H1 (cell line): ENCODE measurements at regions not wholly inside any gene's neighbourhood (a gene's known extent, or its start where the extent isn't known, plus 50 kb on each side); places are given as distances from the start of the nearest gene placed in this dataset.

Experiments
- CTCF ChIA-PET: fragments of 300-600 bp; sonication (Branson Sonifier 250); formaldehyde crosslinking; loops from one replicate; lab custom pipeline; 2021; ENCODE audit not compliant: partially characterized antibody; lab: Charles Lee
- POLR2A ChIA-PET: fragments of 300-600 bp; sonication (Branson Sonifier 250); formaldehyde crosslinking; loops from one replicate; lab custom pipeline; 2021; ENCODE audit warnings: inconsistent platforms; ENCODE audit not compliant: partially characterized antibody; lab: Charles Lee
- DNase-seq, 2 experiments: peaks; one replicate each; pipeline versions ENCODE4 v3.0.0 to v3.0.0-alpha.2; 2010 to 2022; ENCODE audit warnings: low spot score in 2 of 2, low read depth in 1 of 2, mixed read lengths in 1 of 2
- FAIRE-seq: peaks from 2 replicates; lab custom pipeline; 2011; peaks lifted over from hg19 to GRCh38; lab: Jason Lieb, UNC
- H2AFZ ChIP-seq: 2 replicates; pipeline ENCODE4 v1.8.1; 2012; ENCODE audit warnings: low read length, inconsistent platforms
- H2AK5ac ChIP-seq: 2 replicates; pipeline ENCODE4 v1.6.1; 2013; ENCODE audit warnings: low read depth, low read length
- H2BK120ac ChIP-seq: replicated peaks from 2 replicates; pipeline ENCODE3; 2013; ENCODE audit warnings: low read depth, low read length, inconsistent platforms
- H2BK12ac ChIP-seq: 2 replicates; pipeline ENCODE4 v1.6.1; 2013; ENCODE audit warnings: low read depth, low read length
- H2BK15ac ChIP-seq: 2 replicates; pipeline ENCODE4 v1.6.1; 2013; ENCODE audit warnings: low read length
- H2BK20ac ChIP-seq: 2 replicates; pipeline ENCODE4 v1.6.1; 2013; ENCODE audit warnings: low read length
- H2BK5ac ChIP-seq: 2 replicates; pipeline ENCODE4 v1.6.1; 2013; ENCODE audit warnings: low read depth, low read length
- H3K14ac ChIP-seq: 2 replicates; pipeline ENCODE4 v1.6.1; 2013; ENCODE audit warnings: inconsistent platforms; ENCODE audit not compliant: insufficient read length
- H3K18ac ChIP-seq: 2 replicates; pipeline ENCODE4 v1.6.1; 2013; ENCODE audit warnings: low read length; ENCODE audit errors: extremely low read depth
- H3K23ac ChIP-seq: 2 replicates; pipeline ENCODE4 v1.6.1; 2013; ENCODE audit warnings: inconsistent platforms; ENCODE audit not compliant: insufficient read length
- H3K23me2 ChIP-seq: 2 replicates; pipeline ENCODE4 v1.6.1; 2013; ENCODE audit warnings: low read depth, low read length
- H3K27ac ChIP-seq: 2 replicates; pipeline ENCODE4 v1.6.1; 2011; ENCODE audit warnings: low read depth, low read length, inconsistent platforms
- H3K27me3 ChIP-seq, 4 experiments: replicated peaks in 1 of 4; 1 replicate in 1 of 4; 2 replicates in 3 of 4; pipeline versions ENCODE4 v1.6.1 to v1.8.1; 2011 to 2013; ENCODE audit warnings: low read length in 3 of 4, mild to moderate bottlenecking in 3 of 4, inconsistent platforms in 2 of 4, mixed read lengths in 2 of 4, moderate library complexity in 1 of 4; ENCODE audit not compliant: control insufficient read depth in 3 of 4, insufficient read depth in 3 of 4; ENCODE audit errors: extremely low read depth in 1 of 4
- H3K36me3 ChIP-seq, 4 experiments: 2 replicates each; pipeline versions ENCODE4 v1.6.1 to v1.8.1; 2011 to 2013; ENCODE audit warnings: mild to moderate bottlenecking in 4 of 4, low read length in 3 of 4, moderate library complexity in 2 of 4, control low read depth in 1 of 4, inconsistent platforms in 1 of 4; ENCODE audit not compliant: insufficient read depth in 4 of 4, control insufficient read depth in 2 of 4
- H3K4ac ChIP-seq: replicated peaks from 2 replicates; pipeline ENCODE3; 2013; ENCODE audit warnings: low read length, low read depth, mixed read lengths, inconsistent platforms; ENCODE audit not compliant: insufficient read length
- H3K4me1 ChIP-seq, 4 experiments: replicated peaks in 1 of 4; 1 replicate in 1 of 4; 2 replicates in 3 of 4; pipeline versions ENCODE4 v1.6.1 to v1.8.1; 2011 to 2013; ENCODE audit warnings: low read length in 3 of 4, inconsistent platforms in 2 of 4, mixed read lengths in 1 of 4; ENCODE audit not compliant: insufficient read depth in 4 of 4, control insufficient read depth in 3 of 4
- H3K4me2 ChIP-seq, 2 experiments: 2 replicates each; pipeline versions ENCODE4 v1.6.1 to v1.8.1; 2011 to 2013; ENCODE audit warnings: low read depth in 2 of 2, low read length in 2 of 2, control low read depth in 1 of 2, inconsistent platforms in 1 of 2, mild to moderate bottlenecking in 1 of 2; ENCODE audit not compliant: insufficient read depth in 1 of 2
- H3K4me3 ChIP-seq, 4 experiments: fragments of 200-600, 300-600 bp in 1 of 4; sonication (generic), shearing (Covaris generic), sonication (Bioruptor Twin) in 1 of 4; 2 replicates each; pipeline versions ENCODE4 v1.5.1 to v1.8.1; 2011 to 2016; ENCODE audit warnings: low read length in 4 of 4, low read depth in 3 of 4, control low read depth in 2 of 4, inconsistent platforms in 2 of 4, mild to moderate bottlenecking in 2 of 4, mixed read lengths in 1 of 4, moderate library complexity in 1 of 4; ENCODE audit not compliant: insufficient read depth in 2 of 4; ENCODE audit errors: extremely low read depth in 1 of 4
- H3K56ac ChIP-seq: replicated peaks from 2 replicates; pipeline ENCODE3; 2013; ENCODE audit warnings: low read depth, mild to moderate bottlenecking, mixed read lengths, low read length, inconsistent platforms; ENCODE audit not compliant: insufficient read length
- H3K79me1 ChIP-seq: 2 replicates; pipeline ENCODE4 v1.6.1; 2013; ENCODE audit warnings: low read depth, low read length, control low read depth
- H3K79me2 ChIP-seq, 2 experiments: 2 replicates each; pipeline versions ENCODE4 v1.6.1 to v1.8.1; 2012 to 2013; ENCODE audit warnings: low read length in 2 of 2, mild to moderate bottlenecking in 2 of 2, inconsistent platforms in 1 of 2; ENCODE audit not compliant: insufficient read depth in 2 of 2, control insufficient read depth in 1 of 2
- H3K9ac ChIP-seq, 4 experiments: replicated peaks in 1 of 4; 1 replicate in 1 of 4; 2 replicates in 3 of 4; pipeline versions ENCODE4 v1.6.1 to v1.8.1; 2011 to 2013; ENCODE audit warnings: low read depth in 3 of 4, low read length in 3 of 4, control low read depth in 2 of 4, mild to moderate bottlenecking in 2 of 4, moderate library complexity in 2 of 4, inconsistent platforms in 1 of 4; ENCODE audit errors: extremely low read depth in 1 of 4
- H3K9me3 ChIP-seq, 2 experiments: 2 replicates each; pipeline versions ENCODE4 v1.6.1 to v1.8.1; 2012 to 2013; ENCODE audit warnings: mild to moderate bottlenecking in 2 of 2, moderate library complexity in 2 of 2, control low read depth in 1 of 2, inconsistent platforms in 1 of 2, low read depth in 1 of 2, low read length in 1 of 2, mixed read lengths in 1 of 2; ENCODE audit not compliant: insufficient read depth in 2 of 2
- H4K20me1 ChIP-seq, 2 experiments: replicated peaks in 1 of 2; 2 replicates each; pipeline versions ENCODE3 to v1.8.1; 2011 to 2013; ENCODE audit warnings: inconsistent platforms in 2 of 2, low read length in 2 of 2, mild to moderate bottlenecking in 1 of 2; ENCODE audit not compliant: insufficient read depth in 2 of 2, control insufficient read depth in 1 of 2
- H4K5ac ChIP-seq: 2 replicates; pipeline ENCODE4 v1.6.1; 2013; ENCODE audit warnings: low read length, low read depth, mixed read lengths, inconsistent platforms; ENCODE audit not compliant: insufficient read length
- H4K8ac ChIP-seq: 2 replicates; pipeline ENCODE4 v1.8.0; 2013; ENCODE audit warnings: mild to moderate bottlenecking, moderate library complexity, low read length, inconsistent platforms; ENCODE audit not compliant: insufficient read depth; ENCODE audit errors: extremely low read depth
- H4K91ac ChIP-seq: replicated peaks from 2 replicates; pipeline ENCODE3; 2013; ENCODE audit warnings: low read length, mixed read lengths, inconsistent platforms; ENCODE audit not compliant: insufficient read length
- JUND ChIP-seq: IDR thresholded peaks from 2 replicates; pipeline ENCODE4 v1.6.1; 2011; ENCODE audit warnings: mild to moderate bottlenecking, improper control_type of control experiment, low read length
- WGBS, 2 experiments: shearing (Covaris generic) in 1 of 2; methylation state at CpG; one replicate each; pipeline versions ENCODE4 v1.1.6 to v1.1.7; 2013 to 2015; ENCODE audit warnings: low lambda C conversion rate in 2 of 2, mixed read lengths in 2 of 2, inconsistent platforms in 1 of 2, low coverage in 1 of 2, missing lambda C conversion rate in 1 of 2; ENCODE audit not compliant: insufficient replicate concordance in 2 of 2, insufficient coverage in 1 of 2, insufficient read length in 1 of 2; ENCODE audit errors: extremely low coverage in 1 of 2, missing lambda C conversion rate in 1 of 2; 5-methylcytosine and 5-hydroxymethylcytosine counted together

GRCh38 chr3:146823622-146824021, 218.5 kb upstream of the PLSCR5 start:
- CTCF ChIA-PET, result no interaction called here
- no peak for TF ChIP-seq JUND

More at GRCh38 chr3:146823622-146824021, 218.5 kb upstream of the PLSCR5 start:
- H3K27me3 ChIP-seq, result peaks cover 0 to 1% (median 0%) of the 10 kb centered on the region in 4 experiments; a peak in 1 of 7 replicates
- H3K18ac ChIP-seq, result no peak overlapping the region
- H2BK15ac ChIP-seq, result no peak overlapping the region
- no peak overlapping the region for H2AFZ ChIP-seq
- H4K91ac ChIP-seq, result no peak overlapping the region
- H4K8ac ChIP-seq, result no peak overlapping the region
- no peaks in the 10 kb centered on the region for H4K20me1 ChIP-seq
- no peaks in the 10 kb centered on the region for H3K36me3 ChIP-seq
- H3K14ac ChIP-seq, result no peak overlapping the region
- H2BK12ac ChIP-seq, result no peak overlapping the region
- H3K4me2 ChIP-seq, result no peak overlapping the region
- no peak overlapping the region for H3K4ac ChIP-seq
- H3K27ac ChIP-seq, result no peak overlapping the region
- no peak overlapping the region for H3K56ac ChIP-seq
- no peak overlapping the region for H2BK120ac ChIP-seq
- H3K9ac ChIP-seq, result no peak overlapping the region
- H3K79me2 ChIP-seq, result no peaks in the 10 kb centered on the region
- H3K9me3 ChIP-seq, result no peaks in the 10 kb centered on the region
- H3K79me1 ChIP-seq, result no peaks in the 10 kb centered on the region
- no peak overlapping the region for H4K5ac ChIP-seq
- no peak overlapping the region for H3K23ac ChIP-seq
- no peak for FAIRE-seq
- POLR2A ChIA-PET, result no interaction called here
- no peak overlapping the region for H2BK5ac ChIP-seq
- no peak overlapping the region for H2AK5ac ChIP-seq
- H2BK20ac ChIP-seq, result no peak overlapping the region
- no peak overlapping the region for H3K4me3 ChIP-seq
- H3K23me2 ChIP-seq, result no peaks in the 10 kb centered on the region
- DNase-seq, result no peak
- 83% methylated on average over 1 of the region's 1 CpG; no CpG with 5 or more reads in 1 of the 2 experiments for WGBS, 2 experiments
- no peaks in the 10 kb centered on the region for H3K4me1 ChIP-seq
